ENCODE measurements at regions not wholly inside any gene's neighbourhood (a gene's known extent, or its start where the extent isn't known, plus 50 kb on each side); places are given as distances from the start of the nearest gene placed in this dataset.

DNA sequence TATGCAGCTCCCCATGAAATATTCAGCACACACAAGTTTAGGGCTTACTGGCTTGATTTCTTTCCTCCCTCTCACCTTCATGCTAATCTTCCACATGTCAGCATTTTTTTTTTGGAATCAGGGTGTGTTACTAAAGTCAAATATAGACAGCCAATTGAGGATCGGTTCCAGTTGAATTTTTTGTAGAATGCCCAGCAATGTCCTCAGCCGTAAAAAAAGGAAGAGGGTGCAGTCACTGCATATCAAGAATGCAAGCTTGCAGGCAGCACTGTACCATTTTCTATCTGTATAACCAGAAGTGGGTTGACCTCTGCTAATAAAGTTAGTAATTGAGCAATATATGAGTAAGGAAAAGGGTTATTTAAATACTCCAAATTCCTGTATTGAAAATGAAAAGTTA lies 51.4 kb upstream of the CHMP2B start:
- Histone ChIP-seq H3K36me3 (no peaks in the 10 kb centered on the region), H3K27me3 (no peaks in the 10 kb centered on the region), H3K27ac (no peak overlapping the region), H3K9me3 (no peaks in the 10 kb centered on the region), H3K4me3 (no peak overlapping the region), H3K4me1 (no peaks in the 10 kb centered on the region)
- no peak for TF ChIP-seq CTCF (IDR thresholded peaks at IDR 0.05)
- intact Hi-C loops (cut with DNase I) = no loop called here
- ATAC-seq = no peak
- no peak for DNase-seq

- no peaks in the 10 kb centered on the region for H3K36me3 ChIP-seq
- intact Hi-C loops (cut with DNase I) = no loop called here
- ATAC-seq (peak; percentile 28), DNase-seq (no peak)
- H3K4me1 ChIP-seq = no peaks in the 10 kb centered on the region
- no peak overlapping the region for H3K4me3 ChIP-seq
- no peaks in the 10 kb centered on the region for H3K27me3 ChIP-seq
- TF ChIP-seq CTCF (IDR thresholded peaks at IDR 0.05) = no peak
- H3K9me3 ChIP-seq = no peaks in the 10 kb centered on the region
- H3K27ac ChIP-seq = no peak overlapping the region
These were observed 53.3 kb upstream of the CHMP2B start for GRCh38 chr3:87173776-87174175.

GRCh38 chr3:87173071-87173470 lies 54.0 kb upstream of the CHMP2B start:
- intact Hi-C loops (cut with DNase I) = no loop called here
- ATAC-seq = no peak
- H3K4me3 ChIP-seq = no peak overlapping the region
- H3K27ac ChIP-seq = no peak overlapping the region
- peaks cover 5% of the 10 kb centered on the region for H3K27me3 ChIP-seq
- H3K4me1 ChIP-seq = no peaks in the 10 kb centered on the region
- no peak for DNase-seq
- no peaks in the 10 kb centered on the region for H3K9me3 ChIP-seq
- no peak for TF ChIP-seq CTCF (IDR thresholded peaks at IDR 0.05)
- no peaks in the 10 kb centered on the region for H3K36me3 ChIP-seq

- H3K36me3 ChIP-seq = no peaks in the 10 kb centered on the region
- no peak for DNase-seq
- peaks cover 5% of the 10 kb centered on the region for H3K27me3 ChIP-seq
- intact Hi-C loops (cut with DNase I) = no loop called here
- H3K4me3 ChIP-seq = peak overlapping the region; percentile 40
- TF ChIP-seq CTCF (IDR thresholded peaks at IDR 0.05) = peak; percentile 65
- peak; percentile 62 for ATAC-seq
- H3K27ac ChIP-seq = no peak overlapping the region
- H3K9me3 ChIP-seq = no peaks in the 10 kb centered on the region
- no peaks in the 10 kb centered on the region for H3K4me1 ChIP-seq
These were observed 59.3 kb upstream of the CHMP2B start for GRCh38 chr3:87167628-87168456.

GRCh38 chr3:87164245-87164644 lies 62.9 kb upstream of the CHMP2B start:
- Histone ChIP-seq H3K36me3 (no peaks in the 10 kb centered on the region), H3K9me3 (no peaks in the 10 kb centered on the region), H3K4me3 (no peak overlapping the region), H3K27ac (no peak overlapping the region), H3K27me3 (peaks cover 5% of the 10 kb centered on the region), H3K4me1 (no peaks in the 10 kb centered on the region)
- intact Hi-C loops (cut with DNase I) = no loop called here
- TF ChIP-seq CTCF (IDR thresholded peaks at IDR 0.05) = no peak
- ATAC-seq (no peak), DNase-seq (no peak)
